HEK293 (cell line): ENCODE measurements at regions not wholly inside any gene's neighbourhood (a gene's known extent, or its start where the extent isn't known, plus 50 kb on each side); places are given as distances from the start of the nearest gene placed in this dataset.

Experiments used
- CTCF ChIA-PET: fragments of 350-600 bp; formaldehyde crosslinking; extraction: SDS; loops from one replicate; lab custom pipeline; 2021; ENCODE audit warnings: antibody characterized with exemption; lab: Yijun Ruan, JAX
- POLR2A ChIA-PET: fragments of 300-600 bp; formaldehyde crosslinking; extraction: SDS; loops from one replicate; lab custom pipeline; 2020; ENCODE audit warnings: antibody characterized with exemption, inconsistent platforms; lab: Yijun Ruan, JAX
- H3K27ac ChIP-seq: fragments of 200-500 bp; sonication (Bioruptor generic); 2 replicates; pipeline ENCODE4 v1.5.1; 2014; ENCODE audit warnings: low read depth, low read length, control low read depth, inconsistent platforms; ENCODE audit errors: extremely low read depth
- H3K36me3 ChIP-seq, 2 experiments: fragments of 200-500 bp in 1 of 2; sonication (Bioruptor generic) in 1 of 2; 1 replicate in 1 of 2; 2 replicates in 1 of 2; pipeline ENCODE4 v1.5.1; 2014 to 2017; ENCODE audit warnings: inconsistent platforms in 2 of 2, low read length in 2 of 2; ENCODE audit not compliant: control insufficient read depth in 2 of 2, insufficient read depth in 1 of 2
- H3K4me1 ChIP-seq: fragments of 200-500 bp; sonication (Bioruptor generic); 2 replicates; pipeline ENCODE4 v1.5.1; 2014; ENCODE audit warnings: mild to moderate bottlenecking, low read length, inconsistent platforms; ENCODE audit not compliant: control insufficient read depth, insufficient read depth
- H3K4me3 ChIP-seq: 2 replicates; pipeline ENCODE4 v1.5.1; 2011; ENCODE audit warnings: low read depth, mild to moderate bottlenecking, control low read depth, low read length, moderate library complexity
- H3K9me3 ChIP-seq: fragments of 200-500 bp; sonication (Bioruptor generic); 2 replicates; pipeline ENCODE4 v1.5.1; 2014; ENCODE audit warnings: low read depth, low read length, inconsistent platforms; ENCODE audit not compliant: control insufficient read depth, insufficient read depth
- EGR2 ChIP-seq: fragments of 450-650 bp; formaldehyde crosslinking; IDR thresholded peaks from 2 replicates; pipeline ENCODE4 v1.5.1; 2016; ENCODE audit warnings: low read depth, missing biosample characterization, missing genetic modification characterization
- HOXA7 ChIP-seq: sonication (generic); formaldehyde crosslinking; IDR thresholded peaks from 2 replicates; pipeline ENCODE4 v1.8.1; 2022; ENCODE audit warnings: missing genetic modification reagents, borderline replicate concordance
- INSM2 ChIP-seq: fragments of 450-650 bp; formaldehyde crosslinking; IDR thresholded peaks from 2 replicates; pipeline ENCODE4 v1.5.1; 2016; ENCODE audit warnings: missing biosample characterization, missing genetic modification characterization
- KLF9 ChIP-seq: fragments of 450-650 bp; formaldehyde crosslinking; IDR thresholded peaks from 2 replicates; pipeline ENCODE4 v1.5.1; 2016; ENCODE audit warnings: missing biosample characterization, missing genetic modification characterization, low read depth
- PRDM2 ChIP-seq: fragments of 450-650 bp; formaldehyde crosslinking; IDR thresholded peaks from 2 replicates; pipeline ENCODE4 v1.5.1; 2016; ENCODE audit warnings: missing biosample characterization, missing genetic modification characterization, borderline replicate concordance
- REST ChIP-seq: fragments of 450-650 bp; formaldehyde crosslinking; IDR thresholded peaks from 2 replicates; pipeline ENCODE4 v1.5.1; 2016; ENCODE audit warnings: missing biosample characterization, missing genetic modification characterization
- WT1 ChIP-seq: fragments of 450-650 bp; formaldehyde crosslinking; IDR thresholded peaks from 2 replicates; pipeline ENCODE4 v1.5.1; 2016; ENCODE audit warnings: missing biosample characterization, missing genetic modification characterization
- ZFP41 ChIP-seq: fragments of 450-650 bp; formaldehyde crosslinking; IDR thresholded peaks from 2 replicates; pipeline ENCODE4 v1.5.1; 2016; ENCODE audit warnings: missing biosample characterization, missing genetic modification characterization, borderline replicate concordance
- ZNF138 ChIP-seq: fragments of 450-650 bp; formaldehyde crosslinking; IDR thresholded peaks from 2 replicates; pipeline ENCODE4 v1.5.1; 2016; ENCODE audit warnings: missing biosample characterization, missing genetic modification characterization, borderline replicate concordance
- ZNF211 ChIP-seq: fragments of 450-650 bp; formaldehyde crosslinking; IDR thresholded peaks from 2 replicates; pipeline ENCODE4 v1.5.1; 2016; ENCODE audit warnings: low read depth, missing biosample characterization, missing genetic modification characterization
- ZNF221 ChIP-seq: fragments of 450-650 bp; formaldehyde crosslinking; IDR thresholded peaks from 2 replicates; pipeline ENCODE4 v1.5.1; 2017; ENCODE audit warnings: missing biosample characterization, missing genetic modification characterization, borderline replicate concordance
- ZNF239 ChIP-seq: fragments of 450-650 bp; formaldehyde crosslinking; IDR thresholded peaks from 2 replicates; pipeline ENCODE4 v1.5.1; 2016; ENCODE audit warnings: missing biosample characterization, missing genetic modification characterization
- ZNF341 ChIP-seq: fragments of 450-650 bp; formaldehyde crosslinking; IDR thresholded peaks from 2 replicates; pipeline ENCODE4; 2016; ENCODE audit warnings: low read depth, missing biosample characterization, missing genetic modification characterization
- ZNF350 ChIP-seq: fragments of 450-650 bp; formaldehyde crosslinking; IDR thresholded peaks from 2 replicates; pipeline ENCODE4 v1.5.0; 2017; ENCODE audit warnings: missing biosample characterization, mild to moderate bottlenecking, missing genetic modification characterization
- ZNF398 ChIP-seq: fragments of 450-650 bp; formaldehyde crosslinking; IDR thresholded peaks from 2 replicates; pipeline ENCODE4 v1.5.1; 2017; ENCODE audit warnings: missing biosample characterization, missing genetic modification characterization
- ZNF529 ChIP-seq: fragments of 450-650 bp; formaldehyde crosslinking; IDR thresholded peaks from 2 replicates; pipeline ENCODE4 v1.5.1; 2017; ENCODE audit warnings: missing genetic modification characterization, missing biosample characterization; ENCODE audit not compliant: insufficient replicate concordance
- ZNF629 ChIP-seq: fragments of 450-650 bp; formaldehyde crosslinking; IDR thresholded peaks from 2 replicates; pipeline ENCODE4 v1.5.1; 2017; ENCODE audit warnings: missing biosample characterization, missing genetic modification characterization
- ZNF658 ChIP-seq: fragments of 450-650 bp; formaldehyde crosslinking; IDR thresholded peaks from 2 replicates; pipeline ENCODE4; 2016; ENCODE audit warnings: missing biosample characterization, missing genetic modification characterization
- ZNF777 ChIP-seq: fragments of 450-650 bp; formaldehyde crosslinking; IDR thresholded peaks from 2 replicates; pipeline ENCODE4 v1.5.1; 2017; ENCODE audit warnings: missing biosample characterization, missing genetic modification characterization, borderline replicate concordance

- no peak for TF ChIP-seq ZNF221 (tag by site-specific recombination)
- no peak for TF ChIP-seq ZNF341 (tag by site-specific recombination)
- TF ChIP-seq, all 188 proteins: peak for 0
Measured at GRCh38 chr3:104245981-104246380, 1120.7 kb upstream of the ALCAM start (continued).

GRCh38 chr3:104257486-104257885 is 1109.2 kb upstream of the ALCAM start:
- Histone ChIP-seq H3K27ac (no peak overlapping the region), H3K4me3 (no peak overlapping the region), H3K36me3 (no peaks in the 10 kb centered on the region), H3K9me3 (no peaks in the 10 kb centered on the region), H3K4me1 (no peaks in the 10 kb centered on the region)
- POLR2A ChIA-PET, result no interaction called here
- CTCF ChIA-PET, result no interaction called here
- no peak for TF ChIP-seq ZFP41 (tag by site-specific recombination)
- TF ChIP-seq WT1, result no peak
- no peak for TF ChIP-seq ZNF138
- TF ChIP-seq, all 188 proteins: peak for 0

GRCh38 chr3:104263477-104263876 is 1103.2 kb upstream of the ALCAM start:
- no peaks in the 10 kb centered on the region for H3K4me1 ChIP-seq
- TF ChIP-seq ZNF658, result no peak
- no peak for TF ChIP-seq ZNF398 (tag by site-specific recombination)
- no peak for TF ChIP-seq PRDM2
- TF ChIP-seq KLF9 (tag by site-specific recombination), result no peak
- TF ChIP-seq ZNF138, result no peak
- no peak for TF ChIP-seq HOXA7
- no peak for TF ChIP-seq EGR2
- TF ChIP-seq INSM2 (tag by site-specific recombination), result no peak
- TF ChIP-seq REST, result no peak
- no peak for TF ChIP-seq ZNF629
- no peak for TF ChIP-seq ZNF529 (tag by site-specific recombination)
- no peak for TF ChIP-seq ZNF777 (tag by site-specific recombination)
- TF ChIP-seq ZNF350 (tag by site-specific recombination), result no peak
- TF ChIP-seq ZNF211 (tag by site-specific recombination), result no peak
- no peak for TF ChIP-seq ZNF239 (tag by site-specific recombination)
- TF ChIP-seq, all 188 proteins: peak for 0
- H3K4me3 ChIP-seq, result no peak overlapping the region
- no peak overlapping the region for H3K27ac ChIP-seq
- ChIA-PET CTCF (no interaction called here), POLR2A (no interaction called here)
- no peaks in the 10 kb centered on the region for H3K36me3 ChIP-seq
- H3K9me3 ChIP-seq, result no peaks in the 10 kb centered on the region
